ENCODE measurements at regions not wholly inside any gene's neighbourhood (a gene's known extent, or its start where the extent isn't known, plus 50 kb on each side); places are given as distances from the start of the nearest gene placed in this dataset.

DNA sequence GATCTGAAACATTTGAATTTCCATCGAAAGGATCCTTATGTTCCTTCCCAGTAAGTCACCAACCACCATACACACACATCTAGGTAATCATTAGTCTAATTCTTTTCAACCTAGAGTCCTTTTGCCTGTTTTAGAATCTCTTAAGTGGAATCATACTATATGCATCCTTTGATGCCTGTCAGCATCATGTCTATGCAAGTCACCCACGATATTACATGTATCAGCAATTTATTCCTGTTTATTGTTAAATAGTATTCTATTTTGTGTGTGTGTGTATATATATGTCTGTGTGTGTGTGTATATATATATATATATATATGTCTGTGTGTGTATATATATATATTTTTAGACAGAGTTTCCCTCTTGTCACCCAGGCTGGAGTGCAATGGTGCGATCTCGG lies 78.9 kb upstream of the RPH3AL start:
- BruUV-seq (replicated peaks), result no TSS peak
- POLR2A ChIA-PET (ENCODE audit: low non-redundant PET), result no interaction called here
- H3K27ac ChIP-seq (ENCODE audit: low read depth, low read length, poor library complexity, severe bottlenecking), result no peak overlapping the region
- no peak overlapping the region for H3K4me3 ChIP-seq (ENCODE audit: low read depth, low read length, poor library complexity, severe bottlenecking)
- DNase-seq (ENCODE audit: low spot score), result no peak
- no peaks in the 10 kb centered on the region for H3K4me1 ChIP-seq (ENCODE audit: insufficient read depth, low read length, poor library complexity, severe bottlenecking)
- intact Hi-C loops (cut with micrococcal nuclease; ENCODE audit: unreplicated experiment), result no loop called here
- no peaks in the 10 kb centered on the region for H3K27me3 ChIP-seq (replicated peaks; ENCODE audit: insufficient read depth, low read depth, low read length, poor library complexity)
- H3K36me3 ChIP-seq (ENCODE audit: insufficient read depth, low read length, poor library complexity, severe bottlenecking), result no peaks in the 10 kb centered on the region
- H3K9me3 ChIP-seq (ENCODE audit: low read depth, low read length, poor library complexity, severe bottlenecking), result peaks cover 11% of the 10 kb centered on the region
- CTCF ChIA-PET, result no interaction called here
- TF ChIP-seq, protein P1, sequence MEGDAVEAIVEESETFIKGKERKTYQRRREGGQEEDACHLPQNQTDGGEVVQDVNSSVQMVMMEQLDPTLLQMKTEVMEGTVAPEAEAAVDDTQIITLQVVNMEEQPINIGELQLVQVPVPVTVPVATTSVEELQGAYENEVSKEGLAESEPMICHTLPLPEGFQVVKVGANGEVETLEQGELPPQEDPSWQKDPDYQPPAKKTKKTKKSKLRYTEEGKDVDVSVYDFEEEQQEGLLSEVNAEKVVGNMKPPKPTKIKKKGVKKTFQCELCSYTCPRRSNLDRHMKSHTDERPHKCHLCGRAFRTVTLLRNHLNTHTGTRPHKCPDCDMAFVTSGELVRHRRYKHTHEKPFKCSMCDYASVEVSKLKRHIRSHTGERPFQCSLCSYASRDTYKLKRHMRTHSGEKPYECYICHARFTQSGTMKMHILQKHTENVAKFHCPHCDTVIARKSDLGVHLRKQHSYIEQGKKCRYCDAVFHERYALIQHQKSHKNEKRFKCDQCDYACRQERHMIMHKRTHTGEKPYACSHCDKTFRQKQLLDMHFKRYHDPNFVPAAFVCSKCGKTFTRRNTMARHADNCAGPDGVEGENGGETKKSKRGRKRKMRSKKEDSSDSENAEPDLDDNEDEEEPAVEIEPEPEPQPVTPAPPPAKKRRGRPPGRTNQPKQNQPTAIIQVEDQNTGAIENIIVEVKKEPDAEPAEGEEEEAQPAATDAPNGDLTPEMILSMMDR (conservative IDR thresholded peaks at IDR 0.05; ENCODE audit: low read depth, low read length), result no peak
- TF ChIP-seq EZH2 (IDR thresholded peaks at IDR 0.05; ENCODE audit: borderline replicate concordance, low read depth, low read length, poor library complexity, severe bottlenecking), result no peak

DNA sequence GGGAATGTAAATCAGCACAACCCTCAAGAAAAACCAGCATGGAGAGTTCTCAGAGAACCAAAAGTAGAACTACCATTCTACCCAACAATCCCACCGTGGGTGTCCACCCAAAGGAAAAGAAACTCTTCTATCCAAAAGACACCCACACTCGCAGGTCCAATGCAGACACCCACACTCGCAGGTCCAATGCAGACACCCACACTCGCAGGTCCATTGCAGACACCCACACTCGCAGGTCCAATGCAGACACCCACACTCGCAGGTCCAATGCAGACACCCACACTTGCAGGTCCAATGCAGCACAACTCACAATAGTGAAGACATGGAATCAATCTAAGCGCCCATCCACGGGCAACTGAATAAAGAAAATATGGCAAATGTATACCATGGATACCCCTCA lies 77.0 kb upstream of the RPH3AL start:
- Histone ChIP-seq H3K4me3 (ENCODE audit: low read depth, low read length, poor library complexity, severe bottlenecking) (no peak overlapping the region), H3K9me3 (ENCODE audit: low read depth, low read length, poor library complexity, severe bottlenecking) (peaks cover 11% of the 10 kb centered on the region), H3K27ac (ENCODE audit: low read depth, low read length, poor library complexity, severe bottlenecking) (no peak overlapping the region), H3K27me3 (replicated peaks; ENCODE audit: insufficient read depth, low read depth, low read length, poor library complexity) (no peaks in the 10 kb centered on the region), H3K36me3 (ENCODE audit: insufficient read depth, low read length, poor library complexity, severe bottlenecking) (no peaks in the 10 kb centered on the region), H3K4me1 (ENCODE audit: insufficient read depth, low read length, poor library complexity, severe bottlenecking) (no peaks in the 10 kb centered on the region)
- ChIA-PET POLR2A (ENCODE audit: low non-redundant PET) (no interaction called here), CTCF (no interaction called here)
- no peak for TF ChIP-seq EZH2 (IDR thresholded peaks at IDR 0.05; ENCODE audit: borderline replicate concordance, low read depth, low read length, poor library complexity, severe bottlenecking)
- TF ChIP-seq, protein P1 (conservative IDR thresholded peaks at IDR 0.05; ENCODE audit: low read depth, low read length), result no peak
- intact Hi-C loops (cut with micrococcal nuclease; ENCODE audit: unreplicated experiment), result no loop called here
- BruUV-seq (replicated peaks), result no TSS peak
- DNase-seq (ENCODE audit: low spot score), result no peak

GRCh38 chr17:428414-428813 lies 75.8 kb upstream of the RPH3AL start:
- Histone ChIP-seq H3K27ac (ENCODE audit: low read depth, low read length, poor library complexity, severe bottlenecking) (no peak overlapping the region), H3K27me3 (replicated peaks; ENCODE audit: insufficient read depth, low read depth, low read length, poor library complexity) (no peaks in the 10 kb centered on the region), H3K9me3 (ENCODE audit: low read depth, low read length, poor library complexity, severe bottlenecking) (peaks cover 11% of the 10 kb centered on the region), H3K4me1 (ENCODE audit: insufficient read depth, low read length, poor library complexity, severe bottlenecking) (no peaks in the 10 kb centered on the region), H3K4me3 (ENCODE audit: low read depth, low read length, poor library complexity, severe bottlenecking) (no peak overlapping the region), H3K36me3 (ENCODE audit: insufficient read depth, low read length, poor library complexity, severe bottlenecking) (no peaks in the 10 kb centered on the region)
- CTCF ChIA-PET, result no interaction called here
- intact Hi-C loops (cut with micrococcal nuclease; ENCODE audit: unreplicated experiment), result no loop called here
- no TSS peak for BruUV-seq (replicated peaks)
- POLR2A ChIA-PET (ENCODE audit: low non-redundant PET), result no interaction called here
- TF ChIP-seq EZH2 (IDR thresholded peaks at IDR 0.05; ENCODE audit: borderline replicate concordance, low read depth, low read length, poor library complexity, severe bottlenecking), result no peak
- TF ChIP-seq, protein P1 (conservative IDR thresholded peaks at IDR 0.05; ENCODE audit: low read depth, low read length), result no peak
- DNase-seq (ENCODE audit: low spot score), result no peak
